GM13977 (cell line): ENCODE measurements at regions not wholly inside any gene's neighbourhood (a gene's known extent, or its start where the extent isn't known, plus 50 kb on each side); places are given as distances from the start of the nearest gene placed in this dataset.

Experiments
- DNase-seq: peaks from one replicate; pipeline ENCODE4 v3.0.0; 2012; ENCODE audit warnings: low spot score
- CTCF ChIP-seq: IDR thresholded peaks from 2 replicates; pipeline ENCODE4 v1.5.1; 2012; ENCODE audit warnings: mild to moderate bottlenecking, control low read depth; ENCODE audit not compliant: insufficient read depth; ENCODE audit errors: extremely low read depth, missing control alignments
- in situ Hi-C: fragments of 300-500 bp; cut with MboI; formaldehyde crosslinking; loops from one replicate; pipeline ENCODE4 v1.12.0; 2022; ENCODE audit warnings: low sequenced_read_pairs, low pct_unique_long_range_greater_than_20kb, mixed read lengths, inconsistent platforms; ENCODE audit not compliant: unreplicated experiment

- TF ChIP-seq CTCF, result no peak
- in situ Hi-C loops, result no loop called here
- DNase-seq, result no peak
Observed at GRCh38 chr15:69893086-69893485, 204.6 kb downstream of the TLE3 start.

GRCh38 chr15:69893863-69894262 lies 203.9 kb downstream of the TLE3 start:
- no peak for TF ChIP-seq CTCF
- no peak for DNase-seq
- in situ Hi-C loops, result no loop called here

GRCh38 chr15:69895202-69895601 lies 202.5 kb downstream of the TLE3 start:
- DNase-seq, result no peak
- TF ChIP-seq CTCF, result no peak
- in situ Hi-C loops, result no loop called here

- in situ Hi-C loops, result no loop called here
- no peak for DNase-seq
- TF ChIP-seq CTCF, result no peak
Observed at GRCh38 chr15:69896606-69897005, 201.1 kb downstream of the TLE3 start.

- no peak for TF ChIP-seq CTCF
- in situ Hi-C loops, result no loop called here
- DNase-seq, result no peak
Observed at GRCh38 chr15:69897061-69897460, 200.7 kb downstream of the TLE3 start.

GRCh38 chr15:69897471-69898237 lies 200.1 kb downstream of the TLE3 start:
- in situ Hi-C loops, result no loop called here

More at GRCh38 chr15:69897471-69898237, 200.1 kb downstream of the TLE3 start:
- no peak for TF ChIP-seq CTCF
- no peak for DNase-seq
